SIG-M5 treated with dmso at 0.1 percent for 504 hours (cell line): ENCODE measurements at regions not wholly inside any gene's neighbourhood (a gene's known extent, or its start where the extent isn't known, plus 50 kb on each side); places are given as distances from the start of the nearest gene placed in this dataset.

Experiments used
- DNase-seq: peaks from one replicate; lab custom pipeline; 2025; ENCODE audit not compliant: unreplicated experiment; lab: John Stamatoyannopoulos, UW

GRCh38 chr2:453132-453531 lies 165.2 kb upstream of the ALKAL2 start:
- no peak for DNase-seq

- DNase-seq, result no peak
Measured at GRCh38 chr2:451495-451894, 163.6 kb upstream of the ALKAL2 start.

- DNase-seq, result no peak
Measured at GRCh38 chr2:449246-450067, 161.6 kb upstream of the ALKAL2 start.

GRCh38 chr2:447902-448665 lies 160.2 kb upstream of the ALKAL2 start:
- DNase-seq, result no peak

- DNase-seq, result no peak
Measured at GRCh38 chr2:446963-447530, 159.2 kb upstream of the ALKAL2 start.

GRCh38 chr2:446303-446874 lies 158.5 kb upstream of the ALKAL2 start:
- no peak for DNase-seq

GRCh38 chr2:445896-446295 lies 158.0 kb upstream of the ALKAL2 start:
- DNase-seq, result no peak

- no peak for DNase-seq
Measured at GRCh38 chr2:444937-445884, 157.3 kb upstream of the ALKAL2 start.

GRCh38 chr2:443741-444140 lies 155.8 kb upstream of the ALKAL2 start:
- DNase-seq, result no peak

GRCh38 chr2:443216-443615 lies 155.3 kb upstream of the ALKAL2 start:
- DNase-seq, result no peak

GRCh38 chr2:441258-442022 lies 153.5 kb upstream of the ALKAL2 start:
- no peak for DNase-seq

GRCh38 chr2:440403-440740 lies 152.5 kb upstream of the ALKAL2 start:
- DNase-seq, result no peak

GRCh38 chr2:439556-440402 lies 151.9 kb upstream of the ALKAL2 start:
- no peak for DNase-seq

GRCh38 chr2:439077-439476 lies 151.2 kb upstream of the ALKAL2 start:
- no peak for DNase-seq

GRCh38 chr2:437756-438393 lies 150.0 kb upstream of the ALKAL2 start:
- DNase-seq, result peak; percentile 10

GRCh38 chr2:437180-437579 lies 149.3 kb upstream of the ALKAL2 start:
- no peak for DNase-seq

GRCh38 chr2:436205-436604 lies 148.3 kb upstream of the ALKAL2 start:
- no peak for DNase-seq

- DNase-seq, result no peak
Measured at GRCh38 chr2:434625-435024, 146.7 kb upstream of the ALKAL2 start.

- DNase-seq, result no peak
Measured at GRCh38 chr2:433216-433615, 145.3 kb upstream of the ALKAL2 start.
